HFFc6 (cell line): ENCODE measurements at regions not wholly inside any gene's neighbourhood (a gene's known extent, or its start where the extent isn't known, plus 50 kb on each side); places are given as distances from the start of the nearest gene placed in this dataset.

Source experiments
- DNase-seq: peaks from one replicate; pipeline ENCODE4 v3.0.0-alpha.2; 2018
- H3K27ac Mint-ChIP-seq: 2 replicates; pipeline ENCODE4 v1.8.0; 2020; ENCODE audit warnings: mild to moderate bottlenecking, mixed read lengths
- H3K27me3 Mint-ChIP-seq: 2 replicates; pipeline ENCODE4 v1.8.0; 2021; ENCODE audit warnings: mild to moderate bottlenecking, moderate library complexity, mixed read lengths; ENCODE audit not compliant: insufficient read depth
- H3K36me3 Mint-ChIP-seq: 2 replicates; pipeline ENCODE4 v1.8.0; 2021; ENCODE audit warnings: low read depth, mixed read lengths
- H3K4me1 Mint-ChIP-seq: 2 replicates; pipeline ENCODE4 v1.8.0; 2020; ENCODE audit warnings: low read depth, mixed read lengths
- H3K4me3 Mint-ChIP-seq: 2 replicates; pipeline ENCODE4 v1.8.0; 2020; ENCODE audit warnings: mild to moderate bottlenecking, moderate library complexity, mixed read lengths
- H3K9me3 Mint-ChIP-seq: 2 replicates; pipeline ENCODE4 v1.8.0; 2020; ENCODE audit warnings: mild to moderate bottlenecking, mixed read lengths
- CTCF ChIP-seq: fragments of 200-600 bp; sonication (generic); IDR thresholded peaks from 2 replicates; pipeline ENCODE4 v1.5.0; 2021; ENCODE audit warnings: antibody characterized with exemption, mild to moderate bottlenecking

GRCh38 chr7:67549126-67549525 is 552.5 kb downstream of the TYW1 start:
- no peaks in the 10 kb centered on the region for H3K4me1 Mint-ChIP-seq
- no peaks in the 10 kb centered on the region for H3K27me3 Mint-ChIP-seq
- no peak for TF ChIP-seq CTCF
- H3K27ac Mint-ChIP-seq, result no peak overlapping the region
- H3K9me3 Mint-ChIP-seq, result peaks cover 26% of the 10 kb centered on the region
- DNase-seq, result no peak
- no peaks in the 10 kb centered on the region; the same call in 1 of the 2 replicates for H3K36me3 Mint-ChIP-seq
- no peak overlapping the region for H3K4me3 Mint-ChIP-seq

GRCh38 chr7:67550801-67551436 is 554.3 kb downstream of the TYW1 start:
- Mint-ChIP-seq H3K27ac (no peak overlapping the region), H3K4me3 (no peak overlapping the region), H3K9me3 (peaks cover 31% of the 10 kb centered on the region), H3K36me3 (no peaks in the 10 kb centered on the region; the same call in 1 of the 2 replicates), H3K27me3 (peaks cover 2% of the 10 kb centered on the region; the same call in 1 of the 2 replicates), H3K4me1 (no peaks in the 10 kb centered on the region)
- DNase-seq, result no peak
- TF ChIP-seq CTCF, result no peak

DNA sequence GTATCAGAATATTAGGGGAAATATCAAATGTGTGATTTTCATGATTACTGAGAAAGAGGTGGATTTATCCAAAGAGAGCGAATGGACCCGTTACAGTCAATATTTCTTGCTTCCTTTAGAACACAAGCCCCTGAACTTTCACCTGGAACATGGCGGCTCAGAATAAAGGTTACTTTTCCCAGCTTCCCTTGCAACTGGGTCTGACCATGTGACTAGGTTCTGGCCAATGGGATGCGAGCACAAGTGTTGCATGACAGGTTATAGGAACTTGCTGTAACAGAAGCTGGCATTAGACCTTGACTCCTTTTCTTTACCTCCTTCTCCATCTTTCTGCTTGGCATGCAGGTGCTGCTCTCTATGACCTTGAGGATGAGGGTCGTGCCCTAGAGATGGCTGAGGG is 556.1 kb downstream of the TYW1 start:
- H3K4me1 Mint-ChIP-seq, result no peaks in the 10 kb centered on the region

GRCh38 chr7:67553378-67553777 is 556.7 kb downstream of the TYW1 start:
- H3K36me3 Mint-ChIP-seq, result no peaks in the 10 kb centered on the region; the same call in 1 of the 2 replicates
- no peak overlapping the region for H3K27ac Mint-ChIP-seq
- DNase-seq, result no peak
- peaks cover 2% of the 10 kb centered on the region; the same call in 1 of the 2 replicates for H3K27me3 Mint-ChIP-seq
- no peaks in the 10 kb centered on the region for H3K4me1 Mint-ChIP-seq
- peaks cover 25% of the 10 kb centered on the region for H3K9me3 Mint-ChIP-seq
- TF ChIP-seq CTCF, result no peak
- H3K4me3 Mint-ChIP-seq, result no peak overlapping the region

More for the DNA sequence above, 556.1 kb downstream of the TYW1 start:
- no peak overlapping the region for H3K4me3 Mint-ChIP-seq
- no peak overlapping the region for H3K27ac Mint-ChIP-seq
- H3K9me3 Mint-ChIP-seq, result peaks cover 25% of the 10 kb centered on the region
- no peak for DNase-seq
- TF ChIP-seq CTCF, result no peak
- peaks cover 2% of the 10 kb centered on the region; the same call in 1 of the 2 replicates for H3K27me3 Mint-ChIP-seq
- no peaks in the 10 kb centered on the region; the same call in 1 of the 2 replicates for H3K36me3 Mint-ChIP-seq

- no peak for TF ChIP-seq CTCF
- no peak for DNase-seq
- no peaks in the 10 kb centered on the region for H3K4me1 Mint-ChIP-seq
- H3K4me3 Mint-ChIP-seq, result no peak overlapping the region
- no peak overlapping the region for H3K27ac Mint-ChIP-seq
- no peaks in the 10 kb centered on the region for H3K36me3 Mint-ChIP-seq
- H3K27me3 Mint-ChIP-seq, result peaks cover 2% of the 10 kb centered on the region; the same call in 1 of the 2 replicates
- peaks cover 31% of the 10 kb centered on the region for H3K9me3 Mint-ChIP-seq
Measured at GRCh38 chr7:67554986-67555385, 558.4 kb downstream of the TYW1 start.
